ENCODE measurements at regions not wholly inside any gene's neighbourhood (a gene's known extent, or its start where the extent isn't known, plus 50 kb on each side); places are given as distances from the start of the nearest gene placed in this dataset.

DNA sequence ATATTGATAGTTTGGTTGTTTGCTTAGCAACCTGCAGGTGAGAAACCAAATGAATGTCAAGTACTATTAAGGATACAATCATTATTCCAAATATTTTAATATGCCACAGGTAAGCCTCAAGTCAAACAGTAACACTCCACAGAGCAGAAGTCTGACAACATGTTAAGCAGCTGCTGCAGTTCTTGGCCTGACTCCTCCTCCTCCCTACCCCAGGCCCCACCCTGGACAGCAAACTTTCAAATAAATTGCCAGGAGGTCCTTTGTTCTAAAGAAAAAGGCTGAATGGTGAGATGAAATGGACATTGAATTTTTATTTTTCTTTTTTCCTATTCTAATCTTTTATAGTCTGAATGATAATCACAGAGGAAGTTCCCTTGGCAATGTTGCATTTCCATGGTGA lies 260.0 kb upstream of the POU2AF2 start:
- ATAC-seq (no peak), DNase-seq (no peak)
- no peak overlapping the region for H3K4me3 Mint-ChIP-seq
- ChIA-PET CTCF (no interaction called here), POLR2A (no interaction called here)
- intact Hi-C loops (cut with micrococcal nuclease): no loop called here
- H3K27ac Mint-ChIP-seq: no peak overlapping the region
- H3K36me3 Mint-ChIP-seq (ENCODE audit: low read depth): no peaks in the 10 kb centered on the region
- no peaks in the 10 kb centered on the region for H3K9me3 Mint-ChIP-seq
- H3K27me3 Mint-ChIP-seq: no peaks in the 10 kb centered on the region
- no peaks in the 10 kb centered on the region for H3K4me1 Mint-ChIP-seq (ENCODE audit: low read depth)
- TF ChIP-seq, protein P1, sequence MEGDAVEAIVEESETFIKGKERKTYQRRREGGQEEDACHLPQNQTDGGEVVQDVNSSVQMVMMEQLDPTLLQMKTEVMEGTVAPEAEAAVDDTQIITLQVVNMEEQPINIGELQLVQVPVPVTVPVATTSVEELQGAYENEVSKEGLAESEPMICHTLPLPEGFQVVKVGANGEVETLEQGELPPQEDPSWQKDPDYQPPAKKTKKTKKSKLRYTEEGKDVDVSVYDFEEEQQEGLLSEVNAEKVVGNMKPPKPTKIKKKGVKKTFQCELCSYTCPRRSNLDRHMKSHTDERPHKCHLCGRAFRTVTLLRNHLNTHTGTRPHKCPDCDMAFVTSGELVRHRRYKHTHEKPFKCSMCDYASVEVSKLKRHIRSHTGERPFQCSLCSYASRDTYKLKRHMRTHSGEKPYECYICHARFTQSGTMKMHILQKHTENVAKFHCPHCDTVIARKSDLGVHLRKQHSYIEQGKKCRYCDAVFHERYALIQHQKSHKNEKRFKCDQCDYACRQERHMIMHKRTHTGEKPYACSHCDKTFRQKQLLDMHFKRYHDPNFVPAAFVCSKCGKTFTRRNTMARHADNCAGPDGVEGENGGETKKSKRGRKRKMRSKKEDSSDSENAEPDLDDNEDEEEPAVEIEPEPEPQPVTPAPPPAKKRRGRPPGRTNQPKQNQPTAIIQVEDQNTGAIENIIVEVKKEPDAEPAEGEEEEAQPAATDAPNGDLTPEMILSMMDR (IDR thresholded peaks at IDR 0.05): no peak

DNA sequence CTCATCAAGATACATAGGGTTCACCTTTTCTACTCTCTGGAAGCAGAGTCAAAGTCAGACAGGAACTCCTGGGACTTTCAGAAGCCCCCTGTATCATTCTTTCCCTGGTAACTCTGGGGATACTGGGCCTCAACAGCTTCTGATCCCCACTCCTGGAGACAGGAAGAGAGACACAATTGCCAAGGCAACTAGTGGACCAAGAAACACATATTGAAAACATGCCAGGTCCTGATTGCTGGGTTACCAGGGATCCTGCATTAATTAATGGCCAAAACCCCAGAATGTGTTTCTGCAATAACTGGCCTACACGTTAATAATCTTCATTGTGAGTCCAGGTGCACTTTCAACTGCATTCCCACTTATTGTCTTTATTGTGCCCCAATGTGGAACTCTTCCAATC lies 260.8 kb upstream of the POU2AF2 start:
- Mint-ChIP-seq H3K4me1 (ENCODE audit: low read depth) (no peaks in the 10 kb centered on the region), H3K4me3 (no peak overlapping the region), H3K27ac (no peak overlapping the region), H3K27me3 (no peaks in the 10 kb centered on the region), H3K9me3 (no peaks in the 10 kb centered on the region), H3K36me3 (ENCODE audit: low read depth) (no peaks in the 10 kb centered on the region)
- ChIA-PET POLR2A (no interaction called here), CTCF (no interaction called here)
- TF ChIP-seq, protein P1 (IDR thresholded peaks at IDR 0.05): no peak
- DNase-seq: no peak
- intact Hi-C loops (cut with micrococcal nuclease): no loop called here
- ATAC-seq: no peak

DNA sequence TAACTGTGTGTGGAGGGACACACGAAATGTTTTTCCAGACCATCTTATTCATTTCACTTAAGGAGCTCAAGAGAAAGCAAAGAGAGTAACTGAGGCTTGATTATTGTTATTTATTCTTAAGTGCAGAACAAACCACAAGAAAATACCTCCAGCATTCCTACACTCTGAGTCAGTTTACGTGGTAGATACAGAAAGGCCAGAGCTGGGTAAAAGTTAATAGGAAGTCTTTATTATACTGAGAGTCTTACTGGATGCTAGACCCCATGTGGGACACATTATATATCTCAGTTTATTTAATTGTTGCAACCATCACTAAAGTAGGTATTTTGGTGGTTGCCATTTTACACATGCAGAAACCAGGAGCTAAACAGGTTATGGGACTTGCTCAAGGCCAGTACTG lies 261.4 kb upstream of the POU2AF2 start:
- POLR2A ChIA-PET: no interaction called here
- Mint-ChIP-seq H3K4me3 (no peak overlapping the region), H3K9me3 (peaks cover 3% of the 10 kb centered on the region), H3K36me3 (ENCODE audit: low read depth) (no peaks in the 10 kb centered on the region), H3K4me1 (ENCODE audit: low read depth) (no peaks in the 10 kb centered on the region), H3K27me3 (no peaks in the 10 kb centered on the region), H3K27ac (no peak overlapping the region)
- TF ChIP-seq, protein P1 (IDR thresholded peaks at IDR 0.05): no peak
- intact Hi-C loops (cut with micrococcal nuclease): no loop called here
- no peak for DNase-seq
- CTCF ChIA-PET: no interaction called here
- no peak for ATAC-seq

DNA sequence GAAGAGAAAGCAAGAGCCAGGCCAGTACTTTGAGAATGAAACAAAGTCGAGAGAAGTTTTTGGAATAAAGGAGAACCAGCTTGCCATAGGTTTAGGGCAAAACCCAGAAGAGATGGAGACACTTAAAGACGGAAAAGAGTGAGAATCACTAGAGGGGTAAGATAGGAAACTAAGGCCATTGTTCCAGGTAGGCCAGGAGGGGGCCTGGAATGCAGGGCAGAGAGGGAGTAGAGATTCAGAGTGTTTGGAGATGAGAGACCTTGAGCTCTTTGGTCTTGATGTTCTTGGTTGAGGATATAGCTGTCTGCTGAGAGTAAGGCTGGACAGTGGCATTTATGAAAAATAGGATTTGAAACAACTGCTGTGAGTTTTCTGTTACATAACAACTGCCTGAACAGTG lies 263.3 kb upstream of the POU2AF2 start:
- no peak for ATAC-seq
- DNase-seq: no peak
- ChIA-PET POLR2A (no interaction called here), CTCF (no interaction called here)
- Mint-ChIP-seq H3K4me1 (ENCODE audit: low read depth) (no peaks in the 10 kb centered on the region), H3K27me3 (no peaks in the 10 kb centered on the region), H3K27ac (no peak overlapping the region), H3K36me3 (ENCODE audit: low read depth) (no peaks in the 10 kb centered on the region), H3K9me3 (peaks cover 5% of the 10 kb centered on the region), H3K4me3 (no peak overlapping the region)
- TF ChIP-seq, protein P1 (IDR thresholded peaks at IDR 0.05): no peak
- intact Hi-C loops (cut with micrococcal nuclease): no loop called here

DNA sequence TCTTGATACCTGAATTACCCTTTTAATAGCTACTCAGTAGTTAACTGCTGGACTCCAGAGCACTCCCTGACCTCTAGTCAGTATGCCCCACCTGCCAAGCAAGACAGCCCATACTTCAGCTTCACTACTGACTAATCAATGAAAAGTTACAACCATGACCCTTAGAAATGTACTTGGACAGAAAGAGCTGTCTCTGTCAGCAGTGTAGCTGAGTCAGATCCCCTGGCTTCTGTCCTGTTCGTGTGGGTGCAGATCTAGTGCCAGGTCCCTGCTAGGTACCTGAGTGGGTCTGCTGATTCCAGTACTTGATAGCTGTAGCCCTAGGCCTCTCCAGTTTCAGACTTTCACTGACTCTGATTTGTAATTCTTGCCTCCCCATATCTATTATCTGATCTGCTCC lies 265.8 kb upstream of the POU2AF2 start:
- intact Hi-C loops (cut with micrococcal nuclease): no loop called here
- ChIA-PET CTCF (no interaction called here), POLR2A (no interaction called here)
- Mint-ChIP-seq H3K4me3 (no peak overlapping the region), H3K27me3 (peaks cover 2% of the 10 kb centered on the region), H3K4me1 (ENCODE audit: low read depth) (no peaks in the 10 kb centered on the region), H3K9me3 (peaks cover 5% of the 10 kb centered on the region), H3K27ac (no peak overlapping the region), H3K36me3 (ENCODE audit: low read depth) (no peaks in the 10 kb centered on the region)
- ATAC-seq: no peak
- DNase-seq: no peak
- TF ChIP-seq, protein P1 (IDR thresholded peaks at IDR 0.05): no peak

Measured in activated CD8-positive, alpha-beta T cell treated with anti-CD3 and anti-CD28 coated beads for 36 hours (primary cell).